ENCODE measurements at regions not wholly inside any gene's neighbourhood (a gene's known extent, or its start where the extent isn't known, plus 50 kb on each side); places are given as distances from the start of the nearest gene placed in this dataset.

DNA sequence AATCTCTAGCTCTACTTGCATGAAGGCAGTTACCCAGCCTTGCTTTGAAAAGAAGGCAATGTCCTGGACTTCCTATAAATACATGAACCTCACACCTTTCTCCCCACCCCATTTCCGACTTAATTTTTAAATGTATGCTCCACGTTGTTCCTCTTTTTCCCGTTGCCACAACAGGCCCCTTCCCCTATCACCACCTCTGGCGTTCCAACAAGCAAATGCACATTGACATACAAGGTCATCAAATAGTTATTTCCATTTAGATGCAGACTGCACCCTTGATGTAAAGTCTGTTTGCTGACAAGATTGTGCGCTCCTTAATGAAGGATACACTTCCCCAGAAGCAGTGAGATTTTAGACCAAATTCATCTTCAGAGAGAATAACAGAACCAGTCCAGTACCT lies 260.7 kb upstream of the UMPS start:
- TF ChIP-seq, protein P1, sequence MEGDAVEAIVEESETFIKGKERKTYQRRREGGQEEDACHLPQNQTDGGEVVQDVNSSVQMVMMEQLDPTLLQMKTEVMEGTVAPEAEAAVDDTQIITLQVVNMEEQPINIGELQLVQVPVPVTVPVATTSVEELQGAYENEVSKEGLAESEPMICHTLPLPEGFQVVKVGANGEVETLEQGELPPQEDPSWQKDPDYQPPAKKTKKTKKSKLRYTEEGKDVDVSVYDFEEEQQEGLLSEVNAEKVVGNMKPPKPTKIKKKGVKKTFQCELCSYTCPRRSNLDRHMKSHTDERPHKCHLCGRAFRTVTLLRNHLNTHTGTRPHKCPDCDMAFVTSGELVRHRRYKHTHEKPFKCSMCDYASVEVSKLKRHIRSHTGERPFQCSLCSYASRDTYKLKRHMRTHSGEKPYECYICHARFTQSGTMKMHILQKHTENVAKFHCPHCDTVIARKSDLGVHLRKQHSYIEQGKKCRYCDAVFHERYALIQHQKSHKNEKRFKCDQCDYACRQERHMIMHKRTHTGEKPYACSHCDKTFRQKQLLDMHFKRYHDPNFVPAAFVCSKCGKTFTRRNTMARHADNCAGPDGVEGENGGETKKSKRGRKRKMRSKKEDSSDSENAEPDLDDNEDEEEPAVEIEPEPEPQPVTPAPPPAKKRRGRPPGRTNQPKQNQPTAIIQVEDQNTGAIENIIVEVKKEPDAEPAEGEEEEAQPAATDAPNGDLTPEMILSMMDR (IDR thresholded peaks at IDR 0.05; ENCODE audit: extremely low read depth in 1 of 2, insufficient read depth in 1 of 2, low read depth in 1 of 2, low read length in 2 of 2): no peak
- no peak for TF ChIP-seq FOS (IDR thresholded peaks at IDR 0.05; ENCODE audit: borderline replicate concordance, insufficient read depth, low read length)
- no peak for TF ChIP-seq EZH2 (IDR thresholded peaks at IDR 0.05; ENCODE audit: borderline replicate concordance, low read depth, low read length, severe bottlenecking)
- TF ChIP-seq POLR2A (IDR thresholded peaks at IDR 0.05; ENCODE audit: low read depth, low read length): no peak
- no peak for TF ChIP-seq POLR2AphosphoS5 (IDR thresholded peaks at IDR 0.05; ENCODE audit: insufficient read depth, low read depth, low read length)
